ENCODE measurements at regions not wholly inside any gene's neighbourhood (a gene's known extent, or its start where the extent isn't known, plus 50 kb on each side); places are given as distances from the start of the nearest gene placed in this dataset.

GRCh38 chrX:122833230-122833629, 350.8 kb upstream of the GRIA3 start:
- no peaks in the 10 kb centered on the region for H3K27me3 ChIP-seq (ENCODE audit: insufficient read depth, low read length, poor library complexity)
- H3K9ac ChIP-seq (ENCODE audit: low read depth, low read length) = no peak overlapping the region
- ATAC-seq (ENCODE audit: insufficient read depth, low read depth) (no peak), DNase-seq (no peak)
- H3K79me2 ChIP-seq (ENCODE audit: insufficient read depth, low read length) = no peaks in the 10 kb centered on the region
- H2AFZ ChIP-seq (ENCODE audit: low read depth, low read length) = no peak overlapping the region
- no peaks in the 10 kb centered on the region for H3K9me3 ChIP-seq (ENCODE audit: insufficient read depth, low read length, severe bottlenecking)
- H3K4me1 ChIP-seq (ENCODE audit: insufficient read depth, low read length) = no peaks in the 10 kb centered on the region
- no peaks in the 10 kb centered on the region for H4K20me1 ChIP-seq (ENCODE audit: insufficient read depth, low read length)
- H3K4me2 ChIP-seq (ENCODE audit: insufficient read depth, low read length) = no peak overlapping the region
- H3K36me3 ChIP-seq (ENCODE audit: insufficient read depth, low read length) = no peaks in the 10 kb centered on the region
- H3K4me3 ChIP-seq (ENCODE audit: low read depth in 1 of 2, low read length in 2 of 2) = no peak overlapping the region
- TF ChIP-seq, protein P1, sequence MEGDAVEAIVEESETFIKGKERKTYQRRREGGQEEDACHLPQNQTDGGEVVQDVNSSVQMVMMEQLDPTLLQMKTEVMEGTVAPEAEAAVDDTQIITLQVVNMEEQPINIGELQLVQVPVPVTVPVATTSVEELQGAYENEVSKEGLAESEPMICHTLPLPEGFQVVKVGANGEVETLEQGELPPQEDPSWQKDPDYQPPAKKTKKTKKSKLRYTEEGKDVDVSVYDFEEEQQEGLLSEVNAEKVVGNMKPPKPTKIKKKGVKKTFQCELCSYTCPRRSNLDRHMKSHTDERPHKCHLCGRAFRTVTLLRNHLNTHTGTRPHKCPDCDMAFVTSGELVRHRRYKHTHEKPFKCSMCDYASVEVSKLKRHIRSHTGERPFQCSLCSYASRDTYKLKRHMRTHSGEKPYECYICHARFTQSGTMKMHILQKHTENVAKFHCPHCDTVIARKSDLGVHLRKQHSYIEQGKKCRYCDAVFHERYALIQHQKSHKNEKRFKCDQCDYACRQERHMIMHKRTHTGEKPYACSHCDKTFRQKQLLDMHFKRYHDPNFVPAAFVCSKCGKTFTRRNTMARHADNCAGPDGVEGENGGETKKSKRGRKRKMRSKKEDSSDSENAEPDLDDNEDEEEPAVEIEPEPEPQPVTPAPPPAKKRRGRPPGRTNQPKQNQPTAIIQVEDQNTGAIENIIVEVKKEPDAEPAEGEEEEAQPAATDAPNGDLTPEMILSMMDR (IDR thresholded peaks at IDR 0.05; ENCODE audit: borderline replicate concordance, extremely low read depth, low read length, poor library complexity, severe bottlenecking) = no peak
- no peak for TF ChIP-seq EZH2 (IDR thresholded peaks at IDR 0.05; ENCODE audit: borderline replicate concordance, low read depth, low read length, severe bottlenecking)
- H3K27ac ChIP-seq (ENCODE audit: low read length) = no peak overlapping the region

DNA sequence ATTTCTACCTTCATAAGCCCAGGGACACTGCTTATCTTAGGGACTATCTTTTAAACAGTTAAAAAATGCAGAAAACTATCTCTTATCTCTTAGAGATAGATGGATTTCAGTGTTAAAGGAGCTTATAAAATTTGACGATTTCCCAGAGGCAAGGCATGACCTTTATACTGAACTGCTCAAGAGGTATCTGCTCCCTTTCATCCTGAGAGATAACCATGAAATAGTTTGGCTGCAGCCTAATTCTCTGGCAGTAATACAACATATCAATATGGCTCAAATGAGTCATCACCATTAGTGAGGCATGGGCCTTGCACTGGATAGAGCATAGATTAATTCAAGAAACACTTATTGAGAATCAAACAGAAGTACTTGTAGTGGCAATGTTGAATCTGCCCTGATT, 348.2 kb upstream of the GRIA3 start:
- Histone ChIP-seq H3K27me3 (ENCODE audit: insufficient read depth, low read length, poor library complexity) (no peaks in the 10 kb centered on the region), H4K20me1 (ENCODE audit: insufficient read depth, low read length) (no peaks in the 10 kb centered on the region), H2AFZ (ENCODE audit: low read depth, low read length) (no peak overlapping the region), H3K9me3 (ENCODE audit: insufficient read depth, low read length, severe bottlenecking) (no peaks in the 10 kb centered on the region), H3K4me2 (ENCODE audit: insufficient read depth, low read length) (no peak overlapping the region), H3K79me2 (ENCODE audit: insufficient read depth, low read length) (no peaks in the 10 kb centered on the region), H3K36me3 (ENCODE audit: insufficient read depth, low read length) (no peaks in the 10 kb centered on the region), H3K4me3 (ENCODE audit: low read depth in 1 of 2, low read length in 2 of 2) (no peak overlapping the region), H3K4me1 (ENCODE audit: insufficient read depth, low read length) (no peaks in the 10 kb centered on the region), H3K9ac (ENCODE audit: low read depth, low read length) (no peak overlapping the region), H3K27ac (ENCODE audit: low read length) (no peak overlapping the region)
- ATAC-seq (ENCODE audit: insufficient read depth, low read depth) (no peak), DNase-seq (no peak)
- no peak for TF ChIP-seq EZH2 (IDR thresholded peaks at IDR 0.05; ENCODE audit: borderline replicate concordance, low read depth, low read length, severe bottlenecking)

- no peaks in the 10 kb centered on the region for H4K20me1 ChIP-seq (ENCODE audit: insufficient read depth, low read length)
- no peak overlapping the region for H3K4me3 ChIP-seq (ENCODE audit: low read depth in 1 of 2, low read length in 2 of 2)
- TF ChIP-seq EZH2 (IDR thresholded peaks at IDR 0.05; ENCODE audit: borderline replicate concordance, low read depth, low read length, severe bottlenecking) = no peak
- TF ChIP-seq, protein P1 (IDR thresholded peaks at IDR 0.05; ENCODE audit: borderline replicate concordance, extremely low read depth, low read length, poor library complexity, severe bottlenecking) = no peak
- H3K27me3 ChIP-seq (ENCODE audit: insufficient read depth, low read length, poor library complexity) = no peaks in the 10 kb centered on the region
- DNase-seq (no peak), ATAC-seq (ENCODE audit: insufficient read depth, low read depth) (no peak)
- H3K9me3 ChIP-seq (ENCODE audit: insufficient read depth, low read length, severe bottlenecking) = no peaks in the 10 kb centered on the region
- no peak overlapping the region for H2AFZ ChIP-seq (ENCODE audit: low read depth, low read length)
- H3K79me2 ChIP-seq (ENCODE audit: insufficient read depth, low read length) = no peaks in the 10 kb centered on the region
- H3K27ac ChIP-seq (ENCODE audit: low read length) = no peak overlapping the region
- no peaks in the 10 kb centered on the region for H3K4me1 ChIP-seq (ENCODE audit: insufficient read depth, low read length)
- no peak overlapping the region for H3K9ac ChIP-seq (ENCODE audit: low read depth, low read length)
- H3K36me3 ChIP-seq (ENCODE audit: insufficient read depth, low read length) = no peaks in the 10 kb centered on the region
- H3K4me2 ChIP-seq (ENCODE audit: insufficient read depth, low read length) = no peak overlapping the region
These were observed 333.8 kb upstream of the GRIA3 start for GRCh38 chrX:122850326-122850725.

- no peak for ATAC-seq (ENCODE audit: insufficient read depth, low read depth)
- no peaks in the 10 kb centered on the region for H3K27me3 ChIP-seq (ENCODE audit: insufficient read depth, low read length, poor library complexity)
- H4K20me1 ChIP-seq (ENCODE audit: insufficient read depth, low read length) = no peaks in the 10 kb centered on the region
These were observed 327.9 kb upstream of the GRIA3 start for GRCh38 chrX:122856205-122856604.

More at GRCh38 chrX:122856205-122856604, 327.9 kb upstream of the GRIA3 start:
- Histone ChIP-seq H3K9ac (ENCODE audit: low read depth, low read length) (no peak overlapping the region), H3K36me3 (ENCODE audit: insufficient read depth, low read length) (no peaks in the 10 kb centered on the region), H3K9me3 (ENCODE audit: insufficient read depth, low read length, severe bottlenecking) (no peaks in the 10 kb centered on the region), H3K4me3 (ENCODE audit: low read depth in 1 of 2, low read length in 2 of 2) (no peak overlapping the region), H3K4me2 (ENCODE audit: insufficient read depth, low read length) (no peak overlapping the region), H3K27ac (ENCODE audit: low read length) (no peak overlapping the region), H3K4me1 (ENCODE audit: insufficient read depth, low read length) (no peaks in the 10 kb centered on the region), H3K79me2 (ENCODE audit: insufficient read depth, low read length) (no peaks in the 10 kb centered on the region), H2AFZ (ENCODE audit: low read depth, low read length) (no peak overlapping the region)
- DNase-seq = no peak
- no peak for TF ChIP-seq EZH2 (IDR thresholded peaks at IDR 0.05; ENCODE audit: borderline replicate concordance, low read depth, low read length, severe bottlenecking)

Data from DND-41 (cell line).